GM12878 (cell line): ENCODE measurements at regions not wholly inside any gene's neighbourhood (a gene's known extent, or its start where the extent isn't known, plus 50 kb on each side); places are given as distances from the start of the nearest gene placed in this dataset.

ENCODE experiments used
- EGR1 ChIP-seq, 2 experiments: IDR thresholded peaks; 1 replicate in 1 of 2; 2 replicates in 1 of 2; pipeline ENCODE4 v1.6.1; 2011 to 2012; ENCODE audit warnings: low read depth in 2 of 2, low read length in 2 of 2, borderline replicate concordance in 1 of 2, mild to moderate bottlenecking in 1 of 2, moderate library complexity in 1 of 2
- ESRRA ChIP-seq: IDR thresholded peaks from 2 replicates; pipeline ENCODE4 v1.6.1; 2012; ENCODE audit warnings: mild to moderate bottlenecking, low read length, improper control_type of control experiment
- MXI1 ChIP-seq: fragments of 150-350 bp; IDR thresholded peaks from 2 replicates; pipeline ENCODE4 v1.6.1; 2011; ENCODE audit warnings: low read depth, mild to moderate bottlenecking, inconsistent platforms, low read length, improper control_type of control experiment
- NRF1 ChIP-seq: conservative IDR thresholded peaks from 2 replicates; pipeline ENCODE4 v1.6.1; 2011; ENCODE audit warnings: mild to moderate bottlenecking, low read depth, low read length, improper control_type of control experiment
- POLR2AphosphoS2 ChIP-seq: IDR thresholded peaks from 2 replicates; pipeline ENCODE4 v1.6.1; 2011; ENCODE audit warnings: low read depth, mild to moderate bottlenecking, low read length, improper control_type of control experiment, moderate library complexity
- POLR2AphosphoS5 ChIP-seq: IDR thresholded peaks from 2 replicates; pipeline ENCODE4 v1.6.1; 2011; ENCODE audit warnings: mild to moderate bottlenecking, low read length, inconsistent platforms
- SMC3 ChIP-seq: IDR thresholded peaks from 2 replicates; pipeline ENCODE4 v1.6.1; 2011; ENCODE audit warnings: low read length, improper control_type of control experiment, borderline replicate concordance
- SRF ChIP-seq, 2 experiments: IDR thresholded peaks; 2 replicates each; pipeline ENCODE4 v1.6.1; 2011; ENCODE audit warnings: low read depth in 2 of 2, low read length in 2 of 2, mild to moderate bottlenecking in 1 of 2, moderate library complexity in 1 of 2
- STAT3 ChIP-seq: IDR thresholded peaks from 2 replicates; pipeline ENCODE4 v1.6.1; 2011; ENCODE audit warnings: low read depth, low read length, improper control_type of control experiment
- YY1 ChIP-seq: IDR thresholded peaks from 2 replicates; pipeline ENCODE4 v1.6.1; 2011; ENCODE audit warnings: low read depth, mild to moderate bottlenecking, low read length
- TF ChIP-seq, protein P1 (sequence below), 3 experiments: IDR thresholded peaks in 2 of 3; conservative IDR thresholded peaks in 1 of 3; 2 replicates each; pipeline ENCODE4 v1.5.1; 2011; ENCODE audit warnings: low read depth in 3 of 3, low read length in 3 of 3, mild to moderate bottlenecking in 3 of 3, control low read depth in 2 of 3, moderate library complexity in 2 of 3, inconsistent platforms in 1 of 3, mixed read lengths in 1 of 3; ENCODE audit not compliant: control insufficient read depth in 2 of 3, insufficient read depth in 1 of 3; ENCODE audit errors: extremely low read depth in 1 of 3
- TF ChIP-seq, protein P2 (sequence below): fragments of 450-650 bp; IDR thresholded peaks from 2 replicates; pipeline ENCODE4 v1.6.1; 2018; ENCODE audit warnings: borderline replicate concordance, mild to moderate bottlenecking; ENCODE audit not compliant: partially characterized antibody
- TF ChIP-seq, protein P3 (sequence below): IDR thresholded peaks from 2 replicates; pipeline ENCODE4 v1.6.1; 2012; ENCODE audit warnings: mild to moderate bottlenecking, low read depth, low read length

DNA sequence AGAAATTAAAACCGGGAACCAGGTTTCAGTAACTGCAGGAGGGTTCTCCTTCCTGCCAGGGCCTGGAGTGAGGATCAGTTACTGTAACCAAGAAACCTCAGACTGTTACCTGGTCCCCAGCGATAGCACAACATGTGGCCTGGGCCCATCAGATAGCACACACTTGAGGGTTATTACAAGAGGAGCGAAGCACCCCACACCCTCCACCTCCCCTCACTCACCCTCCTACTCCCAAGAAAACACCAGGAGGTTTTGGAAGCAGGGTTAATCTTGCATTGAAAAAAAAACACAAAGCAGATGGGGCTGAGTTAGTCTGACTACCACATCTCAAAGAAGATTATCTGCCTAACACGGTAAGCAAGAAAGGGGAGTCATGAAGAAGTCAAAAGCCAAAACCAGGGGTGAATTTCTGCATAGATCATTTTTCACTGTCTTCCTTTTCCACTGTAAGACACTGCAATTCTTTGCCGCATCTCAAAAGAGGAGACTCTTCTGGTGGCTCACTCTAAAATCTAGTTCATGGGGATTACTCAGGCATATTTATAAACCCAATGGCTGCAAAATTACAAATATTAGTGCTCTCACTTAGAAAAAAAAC lies 75.9 kb upstream of the DOCK9 start:
- TF ChIP-seq SRF (IDR thresholded peaks at IDR 0.05; ENCODE audit: low read depth in 2 of 2, low read length in 2 of 2) (no peak), EGR1 (IDR thresholded peaks at IDR 0.05; ENCODE audit: borderline replicate concordance in 1 of 2, low read depth in 2 of 2, low read length in 2 of 2) (no peak), ESRRA (no peak), MXI1 (no peak), NRF1 (no peak), POLR2AphosphoS2 (no peak), POLR2AphosphoS5 (no peak), YY1 (no peak), STAT3 (no peak), SMC3 (no peak)
- TF ChIP-seq, protein P1, sequence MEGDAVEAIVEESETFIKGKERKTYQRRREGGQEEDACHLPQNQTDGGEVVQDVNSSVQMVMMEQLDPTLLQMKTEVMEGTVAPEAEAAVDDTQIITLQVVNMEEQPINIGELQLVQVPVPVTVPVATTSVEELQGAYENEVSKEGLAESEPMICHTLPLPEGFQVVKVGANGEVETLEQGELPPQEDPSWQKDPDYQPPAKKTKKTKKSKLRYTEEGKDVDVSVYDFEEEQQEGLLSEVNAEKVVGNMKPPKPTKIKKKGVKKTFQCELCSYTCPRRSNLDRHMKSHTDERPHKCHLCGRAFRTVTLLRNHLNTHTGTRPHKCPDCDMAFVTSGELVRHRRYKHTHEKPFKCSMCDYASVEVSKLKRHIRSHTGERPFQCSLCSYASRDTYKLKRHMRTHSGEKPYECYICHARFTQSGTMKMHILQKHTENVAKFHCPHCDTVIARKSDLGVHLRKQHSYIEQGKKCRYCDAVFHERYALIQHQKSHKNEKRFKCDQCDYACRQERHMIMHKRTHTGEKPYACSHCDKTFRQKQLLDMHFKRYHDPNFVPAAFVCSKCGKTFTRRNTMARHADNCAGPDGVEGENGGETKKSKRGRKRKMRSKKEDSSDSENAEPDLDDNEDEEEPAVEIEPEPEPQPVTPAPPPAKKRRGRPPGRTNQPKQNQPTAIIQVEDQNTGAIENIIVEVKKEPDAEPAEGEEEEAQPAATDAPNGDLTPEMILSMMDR (IDR thresholded peaks at IDR 0.05 in 2 of 3, conservative IDR thresholded peaks at IDR 0.05 in 1 of 3; ENCODE audit: control insufficient read depth in 2 of 3, extremely low read depth in 1 of 3, insufficient read depth in 1 of 3, low read depth in 3 of 3, low read length in 3 of 3): no peak
- TF ChIP-seq, protein P2, sequence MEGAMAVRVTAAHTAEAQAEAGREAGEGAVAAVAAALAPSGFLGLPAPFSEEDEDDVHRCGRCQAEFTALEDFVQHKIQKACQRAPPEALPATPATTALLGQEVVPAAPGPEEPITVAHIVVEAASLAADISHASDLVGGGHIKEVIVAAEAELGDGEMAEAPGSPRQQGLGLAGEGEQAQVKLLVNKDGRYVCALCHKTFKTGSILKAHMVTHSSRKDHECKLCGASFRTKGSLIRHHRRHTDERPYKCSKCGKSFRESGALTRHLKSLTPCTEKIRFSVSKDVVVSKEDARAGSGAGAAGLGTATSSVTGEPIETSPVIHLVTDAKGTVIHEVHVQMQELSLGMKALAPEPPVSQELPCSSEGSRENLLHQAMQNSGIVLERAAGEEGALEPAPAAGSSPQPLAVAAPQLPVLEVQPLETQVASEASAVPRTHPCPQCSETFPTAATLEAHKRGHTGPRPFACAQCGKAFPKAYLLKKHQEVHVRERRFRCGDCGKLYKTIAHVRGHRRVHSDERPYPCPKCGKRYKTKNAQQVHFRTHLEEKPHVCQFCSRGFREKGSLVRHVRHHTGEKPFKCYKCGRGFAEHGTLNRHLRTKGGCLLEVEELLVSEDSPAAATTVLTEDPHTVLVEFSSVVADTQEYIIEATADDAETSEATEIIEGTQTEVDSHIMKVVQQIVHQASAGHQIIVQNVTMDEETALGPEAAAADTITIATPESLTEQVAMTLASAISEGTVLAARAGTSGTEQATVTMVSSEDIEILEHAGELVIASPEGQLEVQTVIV: no peak
- TF ChIP-seq, protein P3, sequence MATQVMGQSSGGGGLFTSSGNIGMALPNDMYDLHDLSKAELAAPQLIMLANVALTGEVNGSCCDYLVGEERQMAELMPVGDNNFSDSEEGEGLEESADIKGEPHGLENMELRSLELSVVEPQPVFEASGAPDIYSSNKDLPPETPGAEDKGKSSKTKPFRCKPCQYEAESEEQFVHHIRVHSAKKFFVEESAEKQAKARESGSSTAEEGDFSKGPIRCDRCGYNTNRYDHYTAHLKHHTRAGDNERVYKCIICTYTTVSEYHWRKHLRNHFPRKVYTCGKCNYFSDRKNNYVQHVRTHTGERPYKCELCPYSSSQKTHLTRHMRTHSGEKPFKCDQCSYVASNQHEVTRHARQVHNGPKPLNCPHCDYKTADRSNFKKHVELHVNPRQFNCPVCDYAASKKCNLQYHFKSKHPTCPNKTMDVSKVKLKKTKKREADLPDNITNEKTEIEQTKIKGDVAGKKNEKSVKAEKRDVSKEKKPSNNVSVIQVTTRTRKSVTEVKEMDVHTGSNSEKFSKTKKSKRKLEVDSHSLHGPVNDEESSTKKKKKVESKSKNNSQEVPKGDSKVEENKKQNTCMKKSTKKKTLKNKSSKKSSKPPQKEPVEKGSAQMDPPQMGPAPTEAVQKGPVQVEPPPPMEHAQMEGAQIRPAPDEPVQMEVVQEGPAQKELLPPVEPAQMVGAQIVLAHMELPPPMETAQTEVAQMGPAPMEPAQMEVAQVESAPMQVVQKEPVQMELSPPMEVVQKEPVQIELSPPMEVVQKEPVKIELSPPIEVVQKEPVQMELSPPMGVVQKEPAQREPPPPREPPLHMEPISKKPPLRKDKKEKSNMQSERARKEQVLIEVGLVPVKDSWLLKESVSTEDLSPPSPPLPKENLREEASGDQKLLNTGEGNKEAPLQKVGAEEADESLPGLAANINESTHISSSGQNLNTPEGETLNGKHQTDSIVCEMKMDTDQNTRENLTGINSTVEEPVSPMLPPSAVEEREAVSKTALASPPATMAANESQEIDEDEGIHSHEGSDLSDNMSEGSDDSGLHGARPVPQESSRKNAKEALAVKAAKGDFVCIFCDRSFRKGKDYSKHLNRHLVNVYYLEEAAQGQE: no peak
